Endothelial cell of umbilical vein (primary cell): ENCODE measurements at regions not wholly inside any gene's neighbourhood (a gene's known extent, or its start where the extent isn't known, plus 50 kb on each side); places are given as distances from the start of the nearest gene placed in this dataset.
"Not testable (repeated sequence)": the region's sequence is repeated elsewhere in the genome, so short reads cannot be mapped to it uniquely, and the experiment has no call there.

Experiments used
- BruUV-seq: library from RNA; stranded (reverse); fragments of 400-500 nt; replicated peaks from 2 replicates; lab custom pipeline; 2021; lab: Mats Ljungman, UMichigan
- CTCF ChIA-PET: fragments of 300-600, 350-600 bp; sonication (Branson Sonifier 250); formaldehyde crosslinking; loops from one replicate; lab custom pipeline; 2021; ENCODE audit warnings: antibody characterized with exemption, inconsistent platforms; lab: Charles Lee
- POLR2A ChIA-PET: fragments of 300-600, 350-600 bp; sonication (Branson Sonifier 250); formaldehyde crosslinking; loops from one replicate; lab custom pipeline; 2021; ENCODE audit warnings: antibody characterized with exemption, inconsistent platforms; lab: Charles Lee
- DNase-seq: peaks from one replicate; pipeline ENCODE4 v3.0.0-alpha.2; 2011; ENCODE audit warnings: low read depth, low spot score
- FAIRE-seq: peaks from 2 replicates; lab custom pipeline; 2011; peaks lifted over from hg19 to GRCh38; lab: Jason Lieb, UNC
- H2AFZ ChIP-seq: 2 replicates; pipeline ENCODE4 v1.6.0; 2012; ENCODE audit warnings: low read depth, low read length, control low read depth, inconsistent platforms
- H3K27ac ChIP-seq: 2 replicates; pipeline ENCODE4 v1.5.1; 2011; ENCODE audit warnings: low read depth, mild to moderate bottlenecking, control low read depth, low read length, moderate library complexity; ENCODE audit not compliant: insufficient read depth
- H3K27me3 ChIP-seq, 2 experiments: 2 replicates each; pipeline versions ENCODE4 v1.6.0 to v1.6.1; 2011; ENCODE audit warnings: low read length in 2 of 2, mixed read lengths in 1 of 2; ENCODE audit not compliant: control insufficient read depth in 2 of 2, insufficient read depth in 2 of 2
- H3K36me3 ChIP-seq, 2 experiments: 2 replicates in 1 of 2; 3 replicates in 1 of 2; pipeline ENCODE4 v1.5.1; 2011; ENCODE audit warnings: low read length in 2 of 2, mild to moderate bottlenecking in 1 of 2, moderate library complexity in 1 of 2; ENCODE audit not compliant: control insufficient read depth in 2 of 2, insufficient read depth in 2 of 2; ENCODE audit errors: extremely low read depth in 1 of 2
- H3K4me1 ChIP-seq: 3 replicates; pipeline ENCODE4 v1.5.1; 2011; ENCODE audit warnings: mild to moderate bottlenecking, low read length; ENCODE audit not compliant: control insufficient read depth, insufficient read depth; ENCODE audit errors: extremely low read depth
- H3K4me2 ChIP-seq: 2 replicates; pipeline ENCODE4 v1.6.1; 2011; ENCODE audit warnings: low read length, control low read depth, mixed read lengths; ENCODE audit not compliant: insufficient read depth
- H3K4me3 ChIP-seq, 3 experiments: fragments of 200-600 bp in 1 of 3; sonication (generic), shearing (Covaris generic) in 1 of 3; replicated peaks in 1 of 3; 2 replicates each; pipeline ENCODE4 v1.5.1; 2011 to 2016; ENCODE audit warnings: control low read depth in 3 of 3, low read length in 3 of 3, mild to moderate bottlenecking in 2 of 3, inconsistent platforms in 1 of 3, low read depth in 1 of 3, moderate library complexity in 1 of 3; ENCODE audit not compliant: insufficient read depth in 1 of 3
- H3K79me2 ChIP-seq: 2 replicates; pipeline ENCODE4 v1.6.0; 2012; ENCODE audit warnings: low read length, inconsistent platforms; ENCODE audit not compliant: control insufficient read depth, insufficient read depth
- H3K9ac ChIP-seq: replicated peaks from 2 replicates; pipeline ENCODE3; 2011; ENCODE audit warnings: low read length, control low read depth; ENCODE audit not compliant: insufficient read depth; ENCODE audit errors: extremely low read depth
- H3K9me1 ChIP-seq: replicated peaks from 3 replicates; pipeline ENCODE4 v1.6.0; 2011; ENCODE audit warnings: mild to moderate bottlenecking, low read length; ENCODE audit not compliant: control insufficient read depth, insufficient read depth; ENCODE audit errors: extremely low read depth
- H3K9me3 ChIP-seq: replicated peaks from 2 replicates; pipeline ENCODE4 v1.5.1; 2012; ENCODE audit warnings: low read length, inconsistent platforms; ENCODE audit not compliant: control insufficient read depth, insufficient read depth
- H4K20me1 ChIP-seq: replicated peaks from 2 replicates; pipeline ENCODE3; 2011; ENCODE audit warnings: mild to moderate bottlenecking, low read length; ENCODE audit not compliant: control insufficient read depth, insufficient read depth; ENCODE audit errors: extremely low read depth
- EZH2 ChIP-seq: IDR thresholded peaks from 2 replicates; pipeline ENCODE4 v1.6.1; 2012; ENCODE audit warnings: borderline replicate concordance, low read depth, mild to moderate bottlenecking, moderate library complexity, low read length, inconsistent platforms; ENCODE audit not compliant: severe bottlenecking
- FOS ChIP-seq: IDR thresholded peaks from 2 replicates; pipeline ENCODE4 v1.6.1; 2011; ENCODE audit warnings: mild to moderate bottlenecking, low read length, moderate library complexity, borderline replicate concordance; ENCODE audit not compliant: insufficient read depth
- GATA2 ChIP-seq: IDR thresholded peaks from 2 replicates; pipeline ENCODE4 v1.7.0; 2011; ENCODE audit warnings: low read depth, mild to moderate bottlenecking, moderate library complexity, mixed read lengths, low read length; ENCODE audit not compliant: insufficient read length, insufficient read depth
- JUN ChIP-seq: IDR thresholded peaks from 2 replicates; pipeline ENCODE4 v1.6.1; 2011; ENCODE audit warnings: borderline replicate concordance, low read depth; ENCODE audit not compliant: insufficient read length, insufficient read depth
- MAX ChIP-seq: IDR thresholded peaks from 2 replicates; pipeline ENCODE4 v1.6.1; 2011; ENCODE audit not compliant: insufficient read depth, insufficient read length
- POLR2A ChIP-seq: IDR thresholded peaks from 2 replicates; pipeline ENCODE4 v1.6.1; 2012; ENCODE audit warnings: low read depth, mild to moderate bottlenecking, control low read depth, low read length
- POLR2AphosphoS5 ChIP-seq: IDR thresholded peaks from 2 replicates; pipeline ENCODE4 v1.6.1; 2012; ENCODE audit warnings: low read depth, mild to moderate bottlenecking, control low read depth, low read length, moderate library complexity; ENCODE audit not compliant: insufficient read depth
- dilution Hi-C: fragments of 300-500 bp; cut with MboI; formaldehyde crosslinking; loops from one replicate; pipeline ENCODE4 v1.15.0; 2019; ENCODE audit warnings: low sequenced_read_pairs; ENCODE audit not compliant: extremely low pct_ligation_motif_present
- intact Hi-C: fragments of 100-400 bp; cut with micrococcal nuclease; formaldehyde crosslinking; loops from one replicate; pipeline ENCODE4 v1.10.0; 2022

DNA sequence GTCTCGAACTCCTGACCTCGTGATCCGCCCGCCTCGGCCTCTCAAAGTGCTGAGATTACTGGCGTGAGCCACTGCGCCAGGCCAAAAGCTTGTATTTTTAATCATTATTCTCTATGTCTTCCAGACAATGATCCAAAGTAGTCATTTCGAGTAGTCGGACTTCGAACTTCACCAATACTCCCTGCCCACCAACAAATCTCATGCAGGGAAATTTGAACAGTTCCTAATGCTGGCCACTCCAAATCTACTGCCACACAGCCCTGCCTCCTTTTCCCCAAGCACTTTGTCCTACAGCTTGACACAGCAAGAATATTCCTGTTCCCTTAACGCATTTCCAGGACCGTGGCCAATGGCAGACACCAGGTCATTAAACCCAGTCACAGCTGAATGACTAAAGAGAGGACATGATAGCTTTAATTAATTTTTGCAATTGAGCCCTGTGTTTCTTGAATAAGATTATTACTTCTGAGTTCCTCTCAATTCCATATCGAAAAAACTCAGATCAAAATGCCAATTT, 142.3 kb upstream of the NRP1 start:
- no peak overlapping the region for H3K9ac ChIP-seq
- no peaks in the 10 kb centered on the region for H4K20me1 ChIP-seq
- no peaks in the 10 kb centered on the region for H3K36me3 ChIP-seq
- peaks cover 2 to 3% of the 10 kb centered on the region in 2 experiments for H3K27me3 ChIP-seq
- H3K4me2 ChIP-seq, result no peak overlapping the region
- no peak overlapping the region for H3K27ac ChIP-seq
- no peak overlapping the region for H2AFZ ChIP-seq
- no peaks in the 10 kb centered on the region for H3K9me3 ChIP-seq
- no TSS peak for BruUV-seq
- ChIA-PET CTCF (interaction anchor here (0.6 kb wide), 1 partner anchor 24 kb away, joined by 4 read pairs; no protein-coding TSS in a partner anchor), POLR2A (no interaction called here)
- H3K79me2 ChIP-seq, result no peaks in the 10 kb centered on the region
- H3K9me1 ChIP-seq, result no peaks in the 10 kb centered on the region
- intact Hi-C loops, result no loop called here
- dilution Hi-C loops, result no loop called here
- FAIRE-seq (no peak), DNase-seq (no peak)
- TF ChIP-seq EZH2, result no peak
- H3K4me1 ChIP-seq, result no peaks in the 10 kb centered on the region
- no peak overlapping the region for H3K4me3 ChIP-seq

- Histone ChIP-seq H3K9me1 (no peaks in the 10 kb centered on the region), H3K4me2 (no peak overlapping the region), H4K20me1 (no peaks in the 10 kb centered on the region), H3K27ac (no peak overlapping the region), H2AFZ (no peak overlapping the region), H3K36me3 (no peaks in the 10 kb centered on the region), H3K79me2 (no peaks in the 10 kb centered on the region), H3K9ac (no peak overlapping the region), H3K4me1 (no peaks in the 10 kb centered on the region), H3K4me3 (no peak overlapping the region), H3K27me3 (peaks cover 2 to 3% of the 10 kb centered on the region in 2 experiments), H3K9me3 (no peaks in the 10 kb centered on the region)
- POLR2A ChIA-PET, result no interaction called here
- TF ChIP-seq FOS (no peak), POLR2A (no peak), MAX (no peak), POLR2AphosphoS5 (no peak), GATA2 (no peak), JUN (no peak)
- intact Hi-C loops, result no loop called here
- DNase-seq (no peak), FAIRE-seq (no peak)
- CTCF ChIA-PET, result no interaction called here
- dilution Hi-C loops, result no loop called here
- BruUV-seq, result no TSS peak
Observed at GRCh38 chr10:33473688-33474087, 139.2 kb upstream of the NRP1 start.

DNA sequence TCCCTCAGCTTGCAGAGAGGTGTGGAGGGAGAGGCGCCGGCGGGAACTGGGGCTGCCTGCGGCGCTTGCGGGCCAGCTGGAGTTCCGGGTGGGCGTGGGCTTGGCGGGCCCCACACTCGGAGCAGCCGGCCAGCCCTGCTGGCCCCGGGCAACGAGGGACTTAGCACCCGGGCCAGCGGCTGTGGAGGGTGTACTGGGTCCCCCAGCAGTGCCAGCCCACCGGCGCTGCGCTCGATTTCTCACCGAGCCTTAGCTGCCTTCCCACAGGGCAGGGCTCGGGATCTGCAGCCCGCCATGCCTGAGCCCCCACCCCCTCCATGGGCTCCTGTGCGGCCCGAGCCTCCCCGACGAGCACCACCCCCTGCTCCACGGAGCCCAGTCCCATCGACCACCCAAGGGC, 133.5 kb upstream of the NRP1 start:
- FAIRE-seq, result not testable (repeated sequence)

More for the DNA sequence above, 133.5 kb upstream of the NRP1 start:
- CTCF ChIA-PET, H3K9me1 ChIP-seq, H3K4me3 ChIP-seq, POLR2A ChIA-PET, H3K27me3 ChIP-seq, H3K9me3 ChIP-seq, DNase-seq, H3K4me2 ChIP-seq, intact Hi-C loops, H4K20me1 ChIP-seq, dilution Hi-C loops, H3K79me2 ChIP-seq, H3K36me3 ChIP-seq, H2AFZ ChIP-seq, H3K9ac ChIP-seq, BruUV-seq, H3K27ac ChIP-seq, H3K4me1 ChIP-seq: not testable (repeated sequence)
